Vagina (tissue), 2 donors: ENCODE measurements at regions not wholly inside any gene's neighbourhood (a gene's known extent, or its start where the extent isn't known, plus 50 kb on each side); places are given as distances from the start of the nearest gene placed in this dataset.

Experiments used
- POLR2A ChIP-seq, 2 donors: fragments of 450-650 bp; IDR thresholded peaks; one replicate each; pipeline ENCODE4 v1.6.1; 2017; ENCODE audit warnings: antibody characterized with exemption in 2 of 2, mild to moderate bottlenecking in 2 of 2, moderate library complexity in 2 of 2
- POLR2AphosphoS5 ChIP-seq, 2 donors: sonication (generic); formaldehyde crosslinking; IDR thresholded peaks; one replicate each; pipeline ENCODE4 v1.9.0; 2017; ENCODE audit warnings: antibody characterized with exemption in 2 of 2, mild to moderate bottlenecking in 2 of 2, low read depth in 1 of 2; ENCODE audit not compliant: insufficient read depth in 1 of 2
- TF ChIP-seq, protein P1 (sequence below), 3 experiments: fragments of 450-650 bp in 2 of 3; fragments of 200-600 bp in 1 of 3; sonication (generic) in 1 of 3; IDR thresholded peaks; one replicate each; pipeline ENCODE4 v1.5.1; 2017 to 2019; ENCODE audit warnings: antibody characterized with exemption in 3 of 3, mild to moderate bottlenecking in 2 of 3, moderate library complexity in 2 of 3

DNA sequence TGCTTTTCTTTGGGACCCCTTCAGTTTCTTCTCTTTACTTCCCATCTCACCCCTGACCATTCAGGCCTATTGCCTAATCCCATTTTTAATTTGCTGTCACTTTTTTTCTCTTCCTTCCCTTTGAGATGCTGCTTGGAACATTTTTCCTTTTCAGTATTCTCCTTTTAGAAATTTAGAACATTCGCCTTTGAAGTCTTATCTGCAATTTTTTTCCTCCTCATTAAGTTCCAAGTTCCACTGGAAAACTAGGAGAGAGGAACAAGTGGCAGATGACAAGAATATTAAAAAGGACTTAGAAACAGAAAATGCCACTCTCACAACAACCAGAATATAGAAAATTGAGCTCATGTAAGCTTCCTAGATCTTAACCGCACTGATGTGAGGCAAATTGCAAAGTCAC lies 126.6 kb downstream of the PSMG1 start:
- TF ChIP-seq, protein P1, sequence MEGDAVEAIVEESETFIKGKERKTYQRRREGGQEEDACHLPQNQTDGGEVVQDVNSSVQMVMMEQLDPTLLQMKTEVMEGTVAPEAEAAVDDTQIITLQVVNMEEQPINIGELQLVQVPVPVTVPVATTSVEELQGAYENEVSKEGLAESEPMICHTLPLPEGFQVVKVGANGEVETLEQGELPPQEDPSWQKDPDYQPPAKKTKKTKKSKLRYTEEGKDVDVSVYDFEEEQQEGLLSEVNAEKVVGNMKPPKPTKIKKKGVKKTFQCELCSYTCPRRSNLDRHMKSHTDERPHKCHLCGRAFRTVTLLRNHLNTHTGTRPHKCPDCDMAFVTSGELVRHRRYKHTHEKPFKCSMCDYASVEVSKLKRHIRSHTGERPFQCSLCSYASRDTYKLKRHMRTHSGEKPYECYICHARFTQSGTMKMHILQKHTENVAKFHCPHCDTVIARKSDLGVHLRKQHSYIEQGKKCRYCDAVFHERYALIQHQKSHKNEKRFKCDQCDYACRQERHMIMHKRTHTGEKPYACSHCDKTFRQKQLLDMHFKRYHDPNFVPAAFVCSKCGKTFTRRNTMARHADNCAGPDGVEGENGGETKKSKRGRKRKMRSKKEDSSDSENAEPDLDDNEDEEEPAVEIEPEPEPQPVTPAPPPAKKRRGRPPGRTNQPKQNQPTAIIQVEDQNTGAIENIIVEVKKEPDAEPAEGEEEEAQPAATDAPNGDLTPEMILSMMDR (IDR thresholded peaks at IDR 0.05): no peak
- TF ChIP-seq POLR2AphosphoS5 (IDR thresholded peaks at IDR 0.05; ENCODE audit: insufficient read depth in 1 of 2, low read depth in 1 of 2) (no peak), POLR2A (IDR thresholded peaks at IDR 0.05) (no peak)
